ENCODE measurements at regions not wholly inside any gene's neighbourhood (a gene's known extent, or its start where the extent isn't known, plus 50 kb on each side); places are given as distances from the start of the nearest gene placed in this dataset.

DNA sequence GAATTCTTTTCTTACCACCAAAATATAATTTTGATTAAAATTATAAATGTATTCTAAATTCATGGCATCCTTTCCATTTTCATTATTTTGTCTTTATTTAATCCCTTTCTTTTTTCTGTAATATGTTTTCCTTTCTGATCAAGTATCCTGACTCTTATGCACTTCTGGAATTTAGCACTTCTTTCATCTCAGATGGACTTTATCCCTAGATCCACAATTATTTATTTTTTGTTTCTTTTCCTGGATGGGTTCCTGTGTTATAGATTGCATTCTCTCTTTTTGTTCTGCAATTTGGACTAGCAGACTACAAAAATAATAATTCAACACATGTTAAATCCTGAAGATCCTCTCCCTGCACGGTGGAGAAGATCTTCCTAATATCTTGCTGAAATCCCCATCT, 76.9 kb upstream of the CDIN1 start:
- H3K27me3 ChIP-seq (ENCODE audit: insufficient read depth, poor library complexity, severe bottlenecking), result no peaks in the 10 kb centered on the region
- no peaks in the 10 kb centered on the region for H3K36me3 ChIP-seq (ENCODE audit: low read depth)
- DNase-seq (ENCODE audit: low spot score), result no peak
- TF ChIP-seq, protein P1, sequence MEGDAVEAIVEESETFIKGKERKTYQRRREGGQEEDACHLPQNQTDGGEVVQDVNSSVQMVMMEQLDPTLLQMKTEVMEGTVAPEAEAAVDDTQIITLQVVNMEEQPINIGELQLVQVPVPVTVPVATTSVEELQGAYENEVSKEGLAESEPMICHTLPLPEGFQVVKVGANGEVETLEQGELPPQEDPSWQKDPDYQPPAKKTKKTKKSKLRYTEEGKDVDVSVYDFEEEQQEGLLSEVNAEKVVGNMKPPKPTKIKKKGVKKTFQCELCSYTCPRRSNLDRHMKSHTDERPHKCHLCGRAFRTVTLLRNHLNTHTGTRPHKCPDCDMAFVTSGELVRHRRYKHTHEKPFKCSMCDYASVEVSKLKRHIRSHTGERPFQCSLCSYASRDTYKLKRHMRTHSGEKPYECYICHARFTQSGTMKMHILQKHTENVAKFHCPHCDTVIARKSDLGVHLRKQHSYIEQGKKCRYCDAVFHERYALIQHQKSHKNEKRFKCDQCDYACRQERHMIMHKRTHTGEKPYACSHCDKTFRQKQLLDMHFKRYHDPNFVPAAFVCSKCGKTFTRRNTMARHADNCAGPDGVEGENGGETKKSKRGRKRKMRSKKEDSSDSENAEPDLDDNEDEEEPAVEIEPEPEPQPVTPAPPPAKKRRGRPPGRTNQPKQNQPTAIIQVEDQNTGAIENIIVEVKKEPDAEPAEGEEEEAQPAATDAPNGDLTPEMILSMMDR (IDR thresholded peaks at IDR 0.05; ENCODE audit: poor library complexity, severe bottlenecking), result no peak
- no peak overlapping the region for H3K4me3 ChIP-seq (ENCODE audit: severe bottlenecking)
- H3K27ac ChIP-seq (ENCODE audit: poor library complexity, severe bottlenecking), result no peak overlapping the region
- ATAC-seq (ENCODE audit: low read depth), result no peak
- H3K4me1 ChIP-seq (ENCODE audit: insufficient read depth, poor library complexity, severe bottlenecking), result no peaks in the 10 kb centered on the region
- no peaks in the 10 kb centered on the region for H3K9me3 ChIP-seq (ENCODE audit: severe bottlenecking)

DNA sequence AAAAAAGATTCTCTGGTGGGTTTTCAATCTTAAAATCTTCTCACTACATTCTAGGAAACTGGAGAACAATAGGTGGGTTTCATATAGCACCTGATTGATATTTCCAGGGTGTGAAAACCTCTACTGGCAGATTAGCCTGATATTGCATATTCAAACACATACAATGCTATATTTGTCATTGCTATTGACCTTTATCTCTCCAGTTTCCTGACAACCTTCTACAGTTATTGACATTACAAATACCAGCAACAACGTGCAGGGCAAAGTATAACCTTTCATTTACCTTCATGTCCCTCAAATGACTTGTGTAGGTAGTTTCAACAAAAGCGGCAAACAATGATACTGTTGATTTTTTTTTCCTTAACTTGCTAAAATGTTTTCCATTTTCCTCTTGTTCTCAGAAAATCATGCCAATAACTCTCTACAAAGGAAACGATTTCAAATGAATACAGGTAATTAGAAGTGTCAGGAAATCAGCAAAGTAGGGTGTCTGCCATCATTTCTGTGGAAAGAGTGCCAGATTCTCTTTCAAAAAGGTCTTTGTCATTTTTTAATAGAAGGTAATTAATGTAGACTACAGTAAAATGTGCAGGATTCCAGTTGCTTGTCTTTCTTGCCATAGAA, 72.6 kb upstream of the CDIN1 start:
- H3K27ac ChIP-seq (ENCODE audit: poor library complexity, severe bottlenecking), result no peak overlapping the region
- no peak for ATAC-seq (ENCODE audit: low read depth)
- no peaks in the 10 kb centered on the region for H3K9me3 ChIP-seq (ENCODE audit: severe bottlenecking)
- H3K27me3 ChIP-seq (ENCODE audit: insufficient read depth, poor library complexity, severe bottlenecking), result no peaks in the 10 kb centered on the region
- H3K4me1 ChIP-seq (ENCODE audit: insufficient read depth, poor library complexity, severe bottlenecking), result no peaks in the 10 kb centered on the region
- H3K36me3 ChIP-seq (ENCODE audit: low read depth), result no peaks in the 10 kb centered on the region
- DNase-seq (ENCODE audit: low spot score), result no peak
- TF ChIP-seq, protein P1 (IDR thresholded peaks at IDR 0.05; ENCODE audit: poor library complexity, severe bottlenecking), result no peak
- H3K4me3 ChIP-seq (ENCODE audit: severe bottlenecking), result no peak overlapping the region

DNA sequence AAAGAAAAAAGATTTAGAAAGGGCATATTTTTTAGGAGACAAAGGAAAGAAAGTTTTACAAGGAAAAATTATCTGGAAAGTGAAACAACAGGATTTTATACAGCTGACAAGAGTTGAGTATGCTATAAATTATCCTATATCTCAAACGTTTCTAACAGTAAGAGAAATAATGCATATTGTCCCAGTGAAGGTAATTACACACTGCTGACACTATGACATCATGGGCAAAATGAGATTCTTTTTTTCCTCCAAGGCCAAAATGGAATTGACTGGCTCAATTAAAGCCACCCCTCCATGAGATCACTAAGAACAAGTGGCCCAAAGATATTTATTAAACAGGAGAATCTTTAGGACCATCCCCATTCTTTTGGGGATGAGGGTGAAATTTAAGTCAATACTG, 72.0 kb upstream of the CDIN1 start:
- Histone ChIP-seq H3K4me3 (ENCODE audit: severe bottlenecking) (no peak overlapping the region), H3K27ac (ENCODE audit: poor library complexity, severe bottlenecking) (no peak overlapping the region), H3K4me1 (ENCODE audit: insufficient read depth, poor library complexity, severe bottlenecking) (no peaks in the 10 kb centered on the region), H3K9me3 (ENCODE audit: severe bottlenecking) (no peaks in the 10 kb centered on the region), H3K27me3 (ENCODE audit: insufficient read depth, poor library complexity, severe bottlenecking) (no peaks in the 10 kb centered on the region), H3K36me3 (ENCODE audit: low read depth) (no peaks in the 10 kb centered on the region)
- TF ChIP-seq, protein P1 (IDR thresholded peaks at IDR 0.05; ENCODE audit: poor library complexity, severe bottlenecking), result no peak
- ATAC-seq (ENCODE audit: low read depth), result no peak
- no peak for DNase-seq (ENCODE audit: low spot score)

DNA sequence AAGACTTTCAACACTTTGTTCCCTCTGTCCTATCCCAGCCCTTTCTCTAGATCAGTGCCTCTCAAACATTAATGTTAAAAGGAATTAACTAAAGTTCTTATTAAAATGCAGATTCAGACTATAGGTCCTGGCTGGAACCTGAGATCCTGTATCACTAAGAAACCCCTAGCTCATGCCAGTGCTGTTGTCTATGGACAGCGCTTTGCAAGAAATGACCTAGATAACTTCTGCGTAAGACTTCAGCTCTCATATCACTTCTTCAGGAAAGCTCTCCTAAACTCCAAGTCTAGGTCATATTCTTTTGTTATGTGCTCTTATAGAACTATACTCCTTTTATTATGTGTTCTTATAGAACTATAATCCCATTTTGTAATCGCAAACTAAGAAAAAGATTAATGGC, 67.8 kb upstream of the CDIN1 start:
- TF ChIP-seq, protein P1 (IDR thresholded peaks at IDR 0.05; ENCODE audit: poor library complexity, severe bottlenecking), result no peak
- ATAC-seq (ENCODE audit: low read depth), result no peak

DNA sequence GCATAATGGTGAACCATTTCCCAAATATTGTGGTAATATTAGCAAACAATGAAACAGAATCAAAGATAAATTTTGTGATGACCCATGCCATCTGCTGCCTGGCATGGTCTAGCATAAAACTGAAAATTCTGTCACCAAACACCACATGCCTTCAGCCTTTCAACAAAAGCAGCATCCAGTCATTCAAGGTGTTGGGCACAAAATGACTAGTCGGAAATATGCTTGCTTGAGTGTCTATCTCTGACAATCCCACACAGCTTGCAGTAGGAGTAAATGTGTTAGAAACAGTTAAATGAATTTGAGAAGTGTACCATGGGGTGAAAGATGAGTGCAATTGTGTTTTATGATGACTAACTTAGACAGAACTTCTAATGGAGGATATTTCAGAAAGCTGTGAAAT, 61.7 kb upstream of the CDIN1 start:
- no peak for ATAC-seq (ENCODE audit: low read depth)
- no peak overlapping the region for H3K27ac ChIP-seq (ENCODE audit: poor library complexity, severe bottlenecking)

More for the DNA sequence above, 67.8 kb upstream of the CDIN1 start:
- H3K27ac ChIP-seq (ENCODE audit: poor library complexity, severe bottlenecking), result no peak overlapping the region
- H3K4me3 ChIP-seq (ENCODE audit: severe bottlenecking), result no peak overlapping the region
- no peaks in the 10 kb centered on the region for H3K27me3 ChIP-seq (ENCODE audit: insufficient read depth, poor library complexity, severe bottlenecking)
- DNase-seq (ENCODE audit: low spot score), result no peak
- no peaks in the 10 kb centered on the region for H3K9me3 ChIP-seq (ENCODE audit: severe bottlenecking)
- H3K4me1 ChIP-seq (ENCODE audit: insufficient read depth, poor library complexity, severe bottlenecking), result no peaks in the 10 kb centered on the region
- no peaks in the 10 kb centered on the region for H3K36me3 ChIP-seq (ENCODE audit: low read depth)

More for the DNA sequence above, 61.7 kb upstream of the CDIN1 start:
- Histone ChIP-seq H3K36me3 (ENCODE audit: low read depth) (no peaks in the 10 kb centered on the region), H3K4me1 (ENCODE audit: insufficient read depth, poor library complexity, severe bottlenecking) (no peaks in the 10 kb centered on the region), H3K27me3 (ENCODE audit: insufficient read depth, poor library complexity, severe bottlenecking) (no peaks in the 10 kb centered on the region), H3K4me3 (ENCODE audit: severe bottlenecking) (no peak overlapping the region), H3K9me3 (ENCODE audit: severe bottlenecking) (no peaks in the 10 kb centered on the region)
- TF ChIP-seq, protein P1 (IDR thresholded peaks at IDR 0.05; ENCODE audit: poor library complexity, severe bottlenecking), result no peak
- no peak for DNase-seq (ENCODE audit: low spot score)
